DOHH2 (cell line): ENCODE measurements at regions not wholly inside any gene's neighbourhood (a gene's known extent, or its start where the extent isn't known, plus 50 kb on each side); places are given as distances from the start of the nearest gene placed in this dataset.

ENCODE experiments used
- EZH2phosphoT487 ChIP-seq: fragments of 200-600 bp; sonication (generic); IDR thresholded peaks from 2 replicates; pipeline ENCODE4 v1.6.1; 2017; ENCODE audit warnings: borderline replicate concordance, mild to moderate bottlenecking, antibody characterized with exemption, low read length, moderate library complexity, mixed read lengths
- TF ChIP-seq, protein P1 (sequence below): fragments of 200-600 bp; sonication (generic); IDR thresholded peaks from one replicate; pipeline ENCODE4 v1.5.1; 2014; ENCODE audit warnings: antibody characterized with exemption, mild to moderate bottlenecking, low read depth, low read length; ENCODE audit not compliant: poor library complexity, severe bottlenecking

DNA sequence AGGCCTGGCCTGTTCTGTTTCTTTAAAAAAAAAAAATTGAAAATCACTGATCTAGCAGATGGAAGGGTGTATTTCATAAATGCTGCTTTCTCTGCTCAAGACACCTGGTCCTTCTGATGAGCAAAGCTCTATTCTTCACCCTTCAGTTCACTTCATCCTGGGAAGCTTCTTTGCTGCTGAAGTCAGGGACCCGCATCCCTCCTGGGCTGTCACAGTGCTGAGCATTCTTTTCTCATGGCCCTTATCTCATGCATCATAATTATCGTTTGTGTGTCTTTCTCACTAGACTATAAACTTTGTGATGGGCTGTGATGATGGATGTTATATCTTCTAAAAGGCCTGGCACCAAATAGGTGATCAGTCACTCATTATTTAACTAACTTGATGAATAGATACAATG is 461.0 kb downstream of the GADD45G start:
- TF ChIP-seq, protein P1, sequence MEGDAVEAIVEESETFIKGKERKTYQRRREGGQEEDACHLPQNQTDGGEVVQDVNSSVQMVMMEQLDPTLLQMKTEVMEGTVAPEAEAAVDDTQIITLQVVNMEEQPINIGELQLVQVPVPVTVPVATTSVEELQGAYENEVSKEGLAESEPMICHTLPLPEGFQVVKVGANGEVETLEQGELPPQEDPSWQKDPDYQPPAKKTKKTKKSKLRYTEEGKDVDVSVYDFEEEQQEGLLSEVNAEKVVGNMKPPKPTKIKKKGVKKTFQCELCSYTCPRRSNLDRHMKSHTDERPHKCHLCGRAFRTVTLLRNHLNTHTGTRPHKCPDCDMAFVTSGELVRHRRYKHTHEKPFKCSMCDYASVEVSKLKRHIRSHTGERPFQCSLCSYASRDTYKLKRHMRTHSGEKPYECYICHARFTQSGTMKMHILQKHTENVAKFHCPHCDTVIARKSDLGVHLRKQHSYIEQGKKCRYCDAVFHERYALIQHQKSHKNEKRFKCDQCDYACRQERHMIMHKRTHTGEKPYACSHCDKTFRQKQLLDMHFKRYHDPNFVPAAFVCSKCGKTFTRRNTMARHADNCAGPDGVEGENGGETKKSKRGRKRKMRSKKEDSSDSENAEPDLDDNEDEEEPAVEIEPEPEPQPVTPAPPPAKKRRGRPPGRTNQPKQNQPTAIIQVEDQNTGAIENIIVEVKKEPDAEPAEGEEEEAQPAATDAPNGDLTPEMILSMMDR: no peak
- TF ChIP-seq EZH2phosphoT487: no peak
